KMS-11 (cell line): ENCODE measurements at regions not wholly inside any gene's neighbourhood (a gene's known extent, or its start where the extent isn't known, plus 50 kb on each side); places are given as distances from the start of the nearest gene placed in this dataset.

ENCODE experiments used
- H2AFZ ChIP-seq: fragments of 200-600 bp; sonication (generic); 2 replicates; pipeline ENCODE4 v1.6.1; 2016; ENCODE audit warnings: antibody characterized with exemption, mixed run types, low read depth
- H3K27ac ChIP-seq: fragments of 200-600 bp; sonication (generic); 2 replicates; pipeline ENCODE4 v1.6.1; 2016; ENCODE audit warnings: mild to moderate bottlenecking, mixed run types
- H3K27me3 ChIP-seq: fragments of 200-600 bp; sonication (generic); 2 replicates; pipeline ENCODE4 v1.6.1; 2017; ENCODE audit warnings: mild to moderate bottlenecking, low read depth, mixed run types, moderate library complexity; ENCODE audit not compliant: insufficient read depth
- H3K36me3 ChIP-seq: fragments of 200-600 bp; sonication (generic); 2 replicates; pipeline ENCODE4 v1.6.1; 2017; ENCODE audit warnings: mild to moderate bottlenecking, mixed run types; ENCODE audit not compliant: insufficient read depth
- H3K4me1 ChIP-seq: fragments of 200-600 bp; sonication (generic); 2 replicates; pipeline ENCODE4 v1.6.1; 2016; ENCODE audit warnings: mild to moderate bottlenecking, low read depth, mixed run types; ENCODE audit not compliant: poor library complexity, severe bottlenecking
- H3K4me2 ChIP-seq: fragments of 200-600 bp; sonication (generic); 2 replicates; pipeline ENCODE4 v1.7.0; 2016; ENCODE audit warnings: mild to moderate bottlenecking, mixed run types
- H3K4me3 ChIP-seq: fragments of 200-600 bp; sonication (generic); IDR thresholded peaks from 2 replicates; pipeline ENCODE4 v1.6.1; 2017; ENCODE audit warnings: low read depth, low read length, mixed read lengths; ENCODE audit not compliant: insufficient read depth
- H3K79me2 ChIP-seq: fragments of 200-600 bp; sonication (generic); 2 replicates; pipeline ENCODE4 v1.6.1; 2016; ENCODE audit warnings: low read depth, mixed run types; ENCODE audit not compliant: insufficient read depth
- H3K9ac ChIP-seq: fragments of 200-600 bp; sonication (generic); 2 replicates; pipeline ENCODE4 v1.6.1; 2016; ENCODE audit warnings: mild to moderate bottlenecking, mixed run types
- H4K20me1 ChIP-seq: fragments of 200-600 bp; sonication (generic); 2 replicates; pipeline ENCODE4 v1.6.1; 2016; ENCODE audit warnings: mild to moderate bottlenecking, mixed run types; ENCODE audit not compliant: insufficient read depth
- CTCF ChIP-seq: fragments of 200-600 bp; sonication (generic); conservative IDR thresholded peaks from 2 replicates; pipeline ENCODE4 v1.6.1; 2017; ENCODE audit warnings: low read depth, mild to moderate bottlenecking, antibody characterized with exemption, low read length, moderate library complexity, mixed read lengths

- no peaks in the 10 kb centered on the region for H3K79me2 ChIP-seq
- no peaks in the 10 kb centered on the region for H3K4me1 ChIP-seq
- no peak for TF ChIP-seq CTCF
- H3K27me3 ChIP-seq, result no peaks in the 10 kb centered on the region
- no peak overlapping the region for H3K27ac ChIP-seq
- H4K20me1 ChIP-seq, result no peaks in the 10 kb centered on the region
- no peak overlapping the region for H3K9ac ChIP-seq
- H3K4me3 ChIP-seq, result no peak overlapping the region
- H2AFZ ChIP-seq, result no peak overlapping the region
- H3K4me2 ChIP-seq, result no peak overlapping the region
- no peaks in the 10 kb centered on the region for H3K36me3 ChIP-seq
Observed at GRCh38 chr12:97837401-97837800, 374.8 kb downstream of the RMST start.

DNA sequence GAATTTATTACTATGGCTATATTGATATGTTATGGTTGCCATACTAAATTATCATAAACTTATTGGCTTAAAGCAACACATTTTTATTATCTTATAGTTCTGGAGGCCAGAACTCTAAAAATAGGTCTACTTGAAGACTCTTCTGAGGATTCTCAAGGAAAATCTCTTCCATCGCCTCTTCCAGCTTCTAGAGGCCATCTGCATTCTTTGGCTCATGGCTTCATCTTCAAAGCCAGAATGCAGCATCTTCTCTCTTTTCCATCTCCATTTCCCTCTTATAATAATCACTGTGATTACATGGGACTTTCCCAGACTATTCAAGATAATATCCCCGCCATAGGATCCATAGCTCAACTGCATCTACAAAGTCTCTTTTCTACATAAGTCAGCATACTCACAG is 385.4 kb downstream of the RMST start:
- Histone ChIP-seq H3K9ac (no peak overlapping the region), H2AFZ (no peak overlapping the region), H3K4me2 (no peak overlapping the region), H3K4me1 (no peaks in the 10 kb centered on the region), H3K36me3 (no peaks in the 10 kb centered on the region), H3K4me3 (no peak overlapping the region), H3K27me3 (no peaks in the 10 kb centered on the region), H3K79me2 (no peaks in the 10 kb centered on the region), H4K20me1 (no peaks in the 10 kb centered on the region), H3K27ac (no peak overlapping the region)
- TF ChIP-seq CTCF, result no peak

GRCh38 chr12:97854477-97854876 is 391.9 kb downstream of the RMST start:
- Histone ChIP-seq H4K20me1 (no peaks in the 10 kb centered on the region), H3K27ac (no peak overlapping the region), H3K9ac (no peak overlapping the region), H2AFZ (no peak overlapping the region), H3K4me3 (no peak overlapping the region), H3K79me2 (no peaks in the 10 kb centered on the region), H3K36me3 (no peaks in the 10 kb centered on the region), H3K4me1 (no peaks in the 10 kb centered on the region), H3K27me3 (no peaks in the 10 kb centered on the region), H3K4me2 (no peak overlapping the region)
- no peak for TF ChIP-seq CTCF

- H2AFZ ChIP-seq, result no peak overlapping the region
- no peaks in the 10 kb centered on the region for H3K4me1 ChIP-seq
- H3K36me3 ChIP-seq, result no peaks in the 10 kb centered on the region
- TF ChIP-seq CTCF, result no peak
- no peak overlapping the region for H3K4me2 ChIP-seq
- H4K20me1 ChIP-seq, result no peaks in the 10 kb centered on the region
- no peak overlapping the region for H3K27ac ChIP-seq
- no peaks in the 10 kb centered on the region for H3K27me3 ChIP-seq
- no peak overlapping the region for H3K9ac ChIP-seq
- no peaks in the 10 kb centered on the region for H3K79me2 ChIP-seq
- no peak overlapping the region for H3K4me3 ChIP-seq
Observed at GRCh38 chr12:97862072-97862471, 399.5 kb downstream of the RMST start.

DNA sequence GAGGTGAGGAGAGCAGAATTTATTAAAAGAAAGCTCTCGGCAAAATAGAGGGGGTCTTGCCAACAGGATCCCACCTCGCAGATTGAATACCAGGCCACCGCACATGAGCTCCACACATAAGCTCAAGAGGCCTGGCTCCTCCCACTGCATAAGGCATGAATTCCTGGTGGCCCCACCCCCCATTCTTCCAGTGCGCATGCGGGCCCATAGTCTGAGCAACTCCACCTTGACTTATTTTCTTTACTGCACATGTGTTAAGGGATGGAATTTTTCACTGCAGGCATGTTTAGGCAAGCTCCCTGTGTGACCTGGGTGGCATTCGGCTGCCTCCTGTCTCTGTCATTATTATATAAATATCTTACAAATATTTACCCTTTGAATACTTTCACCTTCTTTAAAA is 412.5 kb downstream of the RMST start:
- Histone ChIP-seq H3K9ac (no peak overlapping the region), H3K79me2 (no peaks in the 10 kb centered on the region), H2AFZ (no peak overlapping the region)

More for the DNA sequence above, 412.5 kb downstream of the RMST start:
- H3K4me1 ChIP-seq, result no peaks in the 10 kb centered on the region
- no peak for TF ChIP-seq CTCF
- no peaks in the 10 kb centered on the region for H3K36me3 ChIP-seq
- no peak overlapping the region for H3K4me3 ChIP-seq
- H3K27me3 ChIP-seq, result no peaks in the 10 kb centered on the region
- H4K20me1 ChIP-seq, result no peaks in the 10 kb centered on the region
- H3K27ac ChIP-seq, result no peak overlapping the region
- no peak overlapping the region for H3K4me2 ChIP-seq
